ENCODE measurements at regions not wholly inside any gene's neighbourhood (a gene's known extent, or its start where the extent isn't known, plus 50 kb on each side); places are given as distances from the start of the nearest gene placed in this dataset.
"Not testable (repeated sequence)": the region's sequence is repeated elsewhere in the genome, so short reads cannot be mapped to it uniquely, and the experiment has no call there.

DNA sequence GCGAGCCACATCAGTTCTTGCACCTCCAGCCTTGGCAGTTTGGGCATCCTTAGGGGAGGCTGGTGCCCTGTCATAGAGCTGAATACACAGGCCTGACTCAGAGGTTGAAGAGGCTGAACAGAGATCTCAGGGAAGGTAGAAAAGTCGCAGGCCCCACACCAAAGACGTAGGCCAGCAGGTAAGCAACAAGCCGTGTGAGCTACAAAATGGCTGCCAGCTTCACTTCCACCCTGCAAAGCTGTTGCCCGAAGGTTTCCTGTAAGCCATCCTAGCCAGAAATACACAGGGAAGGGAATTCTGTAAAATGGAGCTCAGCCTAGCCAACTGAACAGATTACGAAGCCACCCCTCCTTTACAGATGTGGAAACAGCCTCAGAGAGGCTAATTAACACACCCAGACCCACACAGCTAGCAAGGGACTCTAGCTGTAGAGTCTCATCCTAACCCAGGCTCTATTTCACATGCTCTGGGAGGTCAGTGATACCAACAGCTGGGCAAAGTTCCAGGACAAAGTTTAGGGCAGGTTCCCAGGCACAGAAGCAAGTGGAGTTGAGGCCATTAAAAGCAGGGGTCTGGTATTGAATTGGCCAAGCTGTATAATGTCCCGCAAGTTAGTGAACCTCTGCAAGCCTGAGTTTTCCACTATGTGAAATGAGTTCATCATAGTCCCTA is 66.3 kb upstream of the RASGRF1 start:
- whole genome bisulfite sequencing, 2 donors, result 72 to 85% methylated on average over 7 of the region's 7 CpGs
- no peaks in the 10 kb centered on the region for H3K36me3 ChIP-seq
- DNase-seq, result no peak
- intact Hi-C loops (cut with DNase I), result no loop called here
- peaks cover 0 to 7% (median 0%) of the 10 kb centered on the region in 9 donors for H3K4me1 ChIP-seq
- no peaks in the 10 kb centered on the region for H3K9me3 ChIP-seq
- no peak for TF ChIP-seq CTCF (IDR thresholded peaks at IDR 0.05)
- peaks cover 0 to 19% (median 0%) of the 10 kb centered on the region in 7 donors for H3K27me3 ChIP-seq
- no peak for ATAC-seq
- H3K27ac ChIP-seq, result no peak overlapping the region
- no peak overlapping the region for H3K4me3 ChIP-seq

GRCh38 chr15:79154483-79155135 is 64.0 kb upstream of the RASGRF1 start:
- peaks cover 0 to 3% (median 0%) of the 10 kb centered on the region in 11 donors for H3K9me3 ChIP-seq
- TF ChIP-seq CTCF (IDR thresholded peaks at IDR 0.05), result no peak
- no peak overlapping the region for H3K27ac ChIP-seq
- no peaks in the 10 kb centered on the region for H3K36me3 ChIP-seq
- H3K4me1 ChIP-seq, result peaks cover 0 to 7% (median 0%) of the 10 kb centered on the region in 9 donors
- 14 to 36% methylated on average over 9 of the region's 9 CpGs for WGBS, 2 donors
- intact Hi-C loops (cut with DNase I), result no loop called here
- DNase-seq, result no peak
- ATAC-seq, result no peak
- H3K4me3 ChIP-seq, result no peak overlapping the region
- H3K27me3 ChIP-seq, result peaks cover 0 to 19% (median 0%) of the 10 kb centered on the region in 7 donors

GRCh38 chr15:79144290-79144689 is 53.7 kb upstream of the RASGRF1 start:
- H3K27ac ChIP-seq, DNase-seq, ATAC-seq, H3K4me3 ChIP-seq, H3K36me3 ChIP-seq, H3K4me1 ChIP-seq, H3K27me3 ChIP-seq: not testable (repeated sequence)
- intact Hi-C loops (cut with DNase I), result loop anchor here in 1 of 10 donors (10.0 kb wide), 1 partner anchor 59 kb away; no protein-coding TSS in a partner anchor
- peaks cover 0 to 38% (median 8%) of the 10 kb centered on the region in 11 donors for H3K9me3 ChIP-seq
- WGBS, 2 donors, result 96% methylated on average over 1 of the region's 1 CpG

DNA sequence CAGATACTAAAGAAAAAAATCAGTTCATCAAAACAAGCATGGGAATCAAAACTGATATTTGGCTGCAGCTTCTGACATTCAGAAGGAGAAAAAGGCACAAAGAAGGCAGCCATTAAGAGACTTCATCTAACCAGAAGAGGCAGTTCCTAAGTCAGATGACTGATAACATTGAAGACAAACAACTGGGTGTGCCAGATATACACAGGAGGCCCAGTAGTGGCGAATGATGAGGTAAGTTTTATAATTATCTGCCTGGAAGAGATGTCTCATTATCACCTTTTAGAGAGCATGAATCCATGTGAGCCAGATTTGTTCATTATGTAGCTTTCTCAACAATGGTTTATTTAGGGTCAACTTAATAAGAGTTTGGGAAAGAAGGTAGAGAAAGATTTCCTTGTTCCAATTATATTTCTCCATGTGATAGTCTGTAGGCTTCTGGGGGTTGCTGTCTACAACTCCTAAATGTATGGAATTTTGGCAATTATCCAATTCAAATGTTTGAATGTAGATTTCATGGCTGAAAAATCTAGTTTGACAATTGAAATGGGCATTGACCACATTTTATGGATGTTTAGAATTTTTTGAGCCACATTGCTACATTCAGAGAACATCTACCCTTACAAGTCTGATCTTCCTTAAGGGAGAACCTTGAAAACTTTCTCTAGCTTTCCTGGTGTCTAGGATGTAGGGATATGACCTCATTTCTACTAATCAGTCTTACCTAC is 50.4 kb upstream of the RASGRF1 start:
- intact Hi-C loops (cut with DNase I), result loop anchor here in 1 of 10 donors (10.0 kb wide), 1 partner anchor 56 kb away; no protein-coding TSS in a partner anchor
- H3K4me1 ChIP-seq, result peaks cover 0 to 6% (median 0%) of the 10 kb centered on the region in 9 donors

More for the DNA sequence above, 50.4 kb upstream of the RASGRF1 start:
- no peak overlapping the region for H3K27ac ChIP-seq
- H3K9me3 ChIP-seq, result peaks cover 0 to 27% (median 8%) of the 10 kb centered on the region in 11 donors
- ATAC-seq (no peak), DNase-seq (no peak)
- no peaks in the 10 kb centered on the region for H3K36me3 ChIP-seq
- no peak overlapping the region for H3K4me3 ChIP-seq
- H3K27me3 ChIP-seq, result peaks cover 0 to 12% (median 0%) of the 10 kb centered on the region in 7 donors
- 27 to 53% methylated on average over 1 of the region's 1 CpG for WGBS, 2 donors
- TF ChIP-seq CTCF (IDR thresholded peaks at IDR 0.05), result no peak

Small RNAs in the stretch of these regions (microRNA-seq; reads per million reads assigned to microRNA genes)
- gene MIR184, result 1.2 to 2.6 reads per million in 2 donors

All from heart right ventricle (tissue), 16 donors.